Uterus (tissue), 2 donors: ENCODE measurements at regions not wholly inside any gene's neighbourhood (a gene's known extent, or its start where the extent isn't known, plus 50 kb on each side); places are given as distances from the start of the nearest gene placed in this dataset.

Experiments used
- POLR2A ChIP-seq, 2 donors: fragments of 450-650 bp; IDR thresholded peaks; one replicate each; pipeline ENCODE4 v1.6.1; 2016; ENCODE audit warnings: antibody characterized with exemption in 2 of 2, mild to moderate bottlenecking in 1 of 2, moderate library complexity in 1 of 2
- TF ChIP-seq, protein P1 (sequence below), 4 experiments: fragments of 200-600 bp in 2 of 4; fragments of 450-650 bp in 2 of 4; sonication (generic) in 2 of 4; IDR thresholded peaks; one replicate each; pipeline ENCODE4 v1.5.1; 2016 to 2019; ENCODE audit warnings: antibody characterized with exemption in 4 of 4, mild to moderate bottlenecking in 2 of 4, moderate library complexity in 1 of 4

DNA sequence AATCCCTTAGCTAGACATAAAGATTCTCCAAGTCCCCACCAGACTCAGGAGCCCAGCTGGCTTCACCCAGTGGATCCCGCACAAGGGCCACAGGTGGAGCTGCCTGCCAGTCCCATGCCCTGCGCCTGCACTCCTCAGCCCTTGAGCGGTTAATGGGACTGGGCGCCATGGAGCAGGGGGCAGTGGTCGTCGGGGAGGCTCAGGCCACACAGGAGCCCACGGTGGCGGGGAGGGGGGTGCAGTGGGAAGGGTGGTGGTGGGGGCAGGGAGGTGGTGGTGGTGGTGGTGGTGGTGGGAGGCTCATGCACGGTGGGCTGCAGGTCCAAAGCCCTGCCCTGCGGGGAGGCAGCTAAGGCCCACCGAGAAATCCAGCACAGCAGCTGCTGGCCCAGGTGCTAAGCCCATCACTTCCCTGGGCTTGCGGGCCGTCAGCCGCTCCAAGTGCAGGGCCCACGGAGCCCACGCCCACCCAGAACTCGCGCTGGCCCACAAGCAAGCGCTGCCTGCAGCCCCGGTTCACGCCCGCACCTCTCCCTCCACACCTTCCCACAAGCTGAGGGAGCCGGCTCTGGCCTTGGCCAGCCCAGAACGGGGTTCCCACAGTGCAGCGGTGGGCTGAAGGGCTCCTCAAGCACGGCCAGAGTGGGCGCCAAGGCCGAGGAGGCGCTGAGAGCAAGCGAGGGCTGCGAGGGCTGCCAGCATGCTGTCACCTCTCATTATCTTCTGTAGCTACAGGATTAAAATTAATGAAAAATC, 732.5 kb upstream of the POM121L12 start:
- TF ChIP-seq, protein P1, sequence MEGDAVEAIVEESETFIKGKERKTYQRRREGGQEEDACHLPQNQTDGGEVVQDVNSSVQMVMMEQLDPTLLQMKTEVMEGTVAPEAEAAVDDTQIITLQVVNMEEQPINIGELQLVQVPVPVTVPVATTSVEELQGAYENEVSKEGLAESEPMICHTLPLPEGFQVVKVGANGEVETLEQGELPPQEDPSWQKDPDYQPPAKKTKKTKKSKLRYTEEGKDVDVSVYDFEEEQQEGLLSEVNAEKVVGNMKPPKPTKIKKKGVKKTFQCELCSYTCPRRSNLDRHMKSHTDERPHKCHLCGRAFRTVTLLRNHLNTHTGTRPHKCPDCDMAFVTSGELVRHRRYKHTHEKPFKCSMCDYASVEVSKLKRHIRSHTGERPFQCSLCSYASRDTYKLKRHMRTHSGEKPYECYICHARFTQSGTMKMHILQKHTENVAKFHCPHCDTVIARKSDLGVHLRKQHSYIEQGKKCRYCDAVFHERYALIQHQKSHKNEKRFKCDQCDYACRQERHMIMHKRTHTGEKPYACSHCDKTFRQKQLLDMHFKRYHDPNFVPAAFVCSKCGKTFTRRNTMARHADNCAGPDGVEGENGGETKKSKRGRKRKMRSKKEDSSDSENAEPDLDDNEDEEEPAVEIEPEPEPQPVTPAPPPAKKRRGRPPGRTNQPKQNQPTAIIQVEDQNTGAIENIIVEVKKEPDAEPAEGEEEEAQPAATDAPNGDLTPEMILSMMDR (IDR thresholded peaks at IDR 0.05) = no peak
- TF ChIP-seq POLR2A (IDR thresholded peaks at IDR 0.05) = no peak
